HEK293 (cell line): ENCODE measurements at regions not wholly inside any gene's neighbourhood (a gene's known extent, or its start where the extent isn't known, plus 50 kb on each side); places are given as distances from the start of the nearest gene placed in this dataset.

Source experiments
- CTCF ChIA-PET: fragments of 350-600 bp; formaldehyde crosslinking; extraction: SDS; loops from one replicate; lab custom pipeline; 2021; ENCODE audit warnings: antibody characterized with exemption; lab: Yijun Ruan, JAX
- POLR2A ChIA-PET: fragments of 300-600 bp; formaldehyde crosslinking; extraction: SDS; loops from one replicate; lab custom pipeline; 2020; ENCODE audit warnings: antibody characterized with exemption, inconsistent platforms; lab: Yijun Ruan, JAX
- H3K27ac ChIP-seq: fragments of 200-500 bp; sonication (Bioruptor generic); 2 replicates; pipeline ENCODE4 v1.5.1; 2014; ENCODE audit warnings: low read depth, low read length, control low read depth, inconsistent platforms; ENCODE audit errors: extremely low read depth
- H3K36me3 ChIP-seq, 2 experiments: fragments of 200-500 bp in 1 of 2; sonication (Bioruptor generic) in 1 of 2; 1 replicate in 1 of 2; 2 replicates in 1 of 2; pipeline ENCODE4 v1.5.1; 2014 to 2017; ENCODE audit warnings: inconsistent platforms in 2 of 2, low read length in 2 of 2; ENCODE audit not compliant: control insufficient read depth in 2 of 2, insufficient read depth in 1 of 2
- H3K4me1 ChIP-seq: fragments of 200-500 bp; sonication (Bioruptor generic); 2 replicates; pipeline ENCODE4 v1.5.1; 2014; ENCODE audit warnings: mild to moderate bottlenecking, low read length, inconsistent platforms; ENCODE audit not compliant: control insufficient read depth, insufficient read depth
- H3K4me3 ChIP-seq: 2 replicates; pipeline ENCODE4 v1.5.1; 2011; ENCODE audit warnings: low read depth, mild to moderate bottlenecking, control low read depth, low read length, moderate library complexity
- H3K9me3 ChIP-seq: fragments of 200-500 bp; sonication (Bioruptor generic); 2 replicates; pipeline ENCODE4 v1.5.1; 2014; ENCODE audit warnings: low read depth, low read length, inconsistent platforms; ENCODE audit not compliant: control insufficient read depth, insufficient read depth
- GLI4 ChIP-seq: fragments of 450-650 bp; formaldehyde crosslinking; IDR thresholded peaks from 2 replicates; pipeline ENCODE4 v1.5.1; 2016; ENCODE audit warnings: missing biosample characterization, missing genetic modification characterization
- HOXD13 ChIP-seq: sonication (generic); formaldehyde crosslinking; IDR thresholded peaks from 2 replicates; pipeline ENCODE4 v1.8.0; 2022; ENCODE audit warnings: missing genetic modification reagents, borderline replicate concordance
- MYNN ChIP-seq: fragments of 450-650 bp; formaldehyde crosslinking; IDR thresholded peaks from 2 replicates; pipeline ENCODE4 v1.5.1; 2016; ENCODE audit warnings: missing biosample characterization, missing genetic modification characterization, borderline replicate concordance
- SALL2 ChIP-seq: fragments of 450-650 bp; formaldehyde crosslinking; IDR thresholded peaks from 2 replicates; pipeline ENCODE4 v1.5.0; 2017; ENCODE audit warnings: missing biosample characterization, mild to moderate bottlenecking, missing genetic modification characterization, borderline replicate concordance
- SP2 ChIP-seq: fragments of 450-650 bp; formaldehyde crosslinking; IDR thresholded peaks from 2 replicates; pipeline ENCODE4 v1.5.1; 2016; ENCODE audit warnings: missing biosample characterization, missing genetic modification characterization
- YY1 ChIP-seq: fragments of 450-650 bp; formaldehyde crosslinking; IDR thresholded peaks from 2 replicates; pipeline ENCODE4 v1.5.1; 2018; ENCODE audit warnings: missing biosample characterization, missing genetic modification characterization
- ZBTB11 ChIP-seq: fragments of 450-650 bp; formaldehyde crosslinking; conservative IDR thresholded peaks from 2 replicates; pipeline ENCODE4 v1.5.1; 2016; ENCODE audit warnings: low read depth, missing biosample characterization, missing genetic modification characterization
- ZNF138 ChIP-seq: fragments of 450-650 bp; formaldehyde crosslinking; IDR thresholded peaks from 2 replicates; pipeline ENCODE4 v1.5.1; 2016; ENCODE audit warnings: missing biosample characterization, missing genetic modification characterization, borderline replicate concordance
- ZNF23 ChIP-seq: fragments of 450-650 bp; formaldehyde crosslinking; IDR thresholded peaks from 2 replicates; pipeline ENCODE4 v1.5.1; 2016; ENCODE audit warnings: missing biosample characterization, missing genetic modification characterization, borderline replicate concordance
- ZNF354C ChIP-seq: fragments of 450-650 bp; formaldehyde crosslinking; IDR thresholded peaks from 2 replicates; pipeline ENCODE4 v1.5.1; 2016; ENCODE audit warnings: missing biosample characterization, missing genetic modification characterization, low read depth, borderline replicate concordance
- ZNF416 ChIP-seq: fragments of 450-650 bp; formaldehyde crosslinking; IDR thresholded peaks from 2 replicates; pipeline ENCODE4 v1.5.1; 2016; ENCODE audit warnings: missing biosample characterization, missing genetic modification characterization
- ZNF785 ChIP-seq: fragments of 450-650 bp; formaldehyde crosslinking; IDR thresholded peaks from 2 replicates; pipeline ENCODE4 v1.5.1; 2016; ENCODE audit warnings: missing biosample characterization, missing genetic modification characterization
- ZNF792 ChIP-seq: fragments of 450-650 bp; formaldehyde crosslinking; IDR thresholded peaks from 2 replicates; pipeline ENCODE4 v1.5.1; 2016; ENCODE audit warnings: missing biosample characterization, missing genetic modification characterization
- TF ChIP-seq, protein P1 (sequence below): IDR thresholded peaks from 2 replicates; pipeline ENCODE4 v1.6.1; 2011; ENCODE audit warnings: mild to moderate bottlenecking, low read depth, low read length, borderline replicate concordance
- TF ChIP-seq, protein P2 (sequence below): fragments of 450-650 bp; formaldehyde crosslinking; IDR thresholded peaks from 2 replicates; pipeline ENCODE4 v1.5.1; 2016; ENCODE audit warnings: missing biosample characterization, missing genetic modification characterization
- TF ChIP-seq, protein P3 (sequence below): sonication (generic); formaldehyde crosslinking; IDR thresholded peaks from 2 replicates; pipeline ENCODE4 v1.8.1; 2022; ENCODE audit warnings: mild to moderate bottlenecking, moderate library complexity, missing genetic modification reagents
- TF ChIP-seq, protein P4 (sequence below): fragments of 450-650 bp; formaldehyde crosslinking; IDR thresholded peaks from 2 replicates; pipeline ENCODE4 v1.5.1; 2016; ENCODE audit warnings: missing biosample characterization, missing genetic modification characterization

GRCh38 chr3:34504366-34504765 lies 705.9 kb downstream of the PDCD6IP start:
- POLR2A ChIA-PET = no interaction called here
- no peaks in the 10 kb centered on the region for H3K4me1 ChIP-seq
- no peak for TF ChIP-seq MYNN (tag by site-specific recombination)
- TF ChIP-seq ZNF138 = no peak
- no peak for TF ChIP-seq ZBTB11 (tag by site-specific recombination)
- no peak for TF ChIP-seq ZNF785 (tag by site-specific recombination)
- TF ChIP-seq, protein P1, sequence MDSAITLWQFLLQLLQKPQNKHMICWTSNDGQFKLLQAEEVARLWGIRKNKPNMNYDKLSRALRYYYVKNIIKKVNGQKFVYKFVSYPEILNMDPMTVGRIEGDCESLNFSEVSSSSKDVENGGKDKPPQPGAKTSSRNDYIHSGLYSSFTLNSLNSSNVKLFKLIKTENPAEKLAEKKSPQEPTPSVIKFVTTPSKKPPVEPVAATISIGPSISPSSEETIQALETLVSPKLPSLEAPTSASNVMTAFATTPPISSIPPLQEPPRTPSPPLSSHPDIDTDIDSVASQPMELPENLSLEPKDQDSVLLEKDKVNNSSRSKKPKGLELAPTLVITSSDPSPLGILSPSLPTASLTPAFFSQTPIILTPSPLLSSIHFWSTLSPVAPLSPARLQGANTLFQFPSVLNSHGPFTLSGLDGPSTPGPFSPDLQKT = no peak
- TF ChIP-seq YY1 = no peak
- no peak for TF ChIP-seq SP2 (tag by site-specific recombination)
- no peak for TF ChIP-seq ZNF416 (tag by site-specific recombination)
- TF ChIP-seq ZNF23 (tag by site-specific recombination) = no peak
- TF ChIP-seq, protein P2, sequence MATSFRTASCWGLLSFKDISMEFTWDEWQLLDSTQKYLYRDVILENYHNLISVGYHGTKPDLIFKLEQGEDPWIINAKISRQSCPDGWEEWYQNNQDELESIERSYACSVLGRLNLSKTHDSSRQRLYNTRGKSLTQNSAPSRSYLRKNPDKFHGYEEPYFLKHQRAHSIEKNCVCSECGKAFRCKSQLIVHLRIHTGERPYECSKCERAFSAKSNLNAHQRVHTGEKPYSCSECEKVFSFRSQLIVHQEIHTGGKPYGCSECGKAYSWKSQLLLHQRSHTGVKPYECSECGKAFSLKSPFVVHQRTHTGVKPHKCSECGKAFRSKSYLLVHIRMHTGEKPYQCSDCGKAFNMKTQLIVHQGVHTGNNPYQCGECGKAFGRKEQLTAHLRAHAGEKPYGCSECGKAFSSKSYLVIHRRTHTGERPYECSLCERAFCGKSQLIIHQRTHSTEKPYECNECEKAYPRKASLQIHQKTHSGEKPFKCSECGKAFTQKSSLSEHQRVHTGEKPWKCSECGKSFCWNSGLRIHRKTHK = no peak

GRCh38 chr3:34504775-34505174 lies 706.3 kb downstream of the PDCD6IP start:
- H3K27ac ChIP-seq = no peak overlapping the region
- ChIA-PET POLR2A (no interaction called here), CTCF (no interaction called here)
- no peak overlapping the region for H3K4me3 ChIP-seq
- TF ChIP-seq ZNF792 (tag by site-specific recombination) (no peak), ZNF23 (tag by site-specific recombination) (no peak), SALL2 (tag by site-specific recombination) (no peak), HOXD13 (CRISPR knock-in tag) (no peak), GLI4 (no peak), ZBTB11 (tag by site-specific recombination) (no peak), ZNF354C (tag by site-specific recombination) (no peak)
- TF ChIP-seq, protein P3, sequence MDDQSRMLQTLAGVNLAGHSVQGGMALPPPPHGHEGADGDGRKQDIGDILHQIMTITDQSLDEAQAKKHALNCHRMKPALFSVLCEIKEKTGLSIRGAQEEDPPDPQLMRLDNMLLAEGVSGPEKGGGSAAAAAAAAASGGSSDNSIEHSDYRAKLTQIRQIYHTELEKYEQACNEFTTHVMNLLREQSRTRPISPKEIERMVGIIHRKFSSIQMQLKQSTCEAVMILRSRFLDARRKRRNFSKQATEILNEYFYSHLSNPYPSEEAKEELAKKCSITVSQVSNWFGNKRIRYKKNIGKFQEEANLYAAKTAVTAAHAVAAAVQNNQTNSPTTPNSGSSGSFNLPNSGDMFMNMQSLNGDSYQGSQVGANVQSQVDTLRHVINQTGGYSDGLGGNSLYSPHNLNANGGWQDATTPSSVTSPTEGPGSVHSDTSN (CRISPR knock-in tag) = no peak
- TF ChIP-seq, protein P4, sequence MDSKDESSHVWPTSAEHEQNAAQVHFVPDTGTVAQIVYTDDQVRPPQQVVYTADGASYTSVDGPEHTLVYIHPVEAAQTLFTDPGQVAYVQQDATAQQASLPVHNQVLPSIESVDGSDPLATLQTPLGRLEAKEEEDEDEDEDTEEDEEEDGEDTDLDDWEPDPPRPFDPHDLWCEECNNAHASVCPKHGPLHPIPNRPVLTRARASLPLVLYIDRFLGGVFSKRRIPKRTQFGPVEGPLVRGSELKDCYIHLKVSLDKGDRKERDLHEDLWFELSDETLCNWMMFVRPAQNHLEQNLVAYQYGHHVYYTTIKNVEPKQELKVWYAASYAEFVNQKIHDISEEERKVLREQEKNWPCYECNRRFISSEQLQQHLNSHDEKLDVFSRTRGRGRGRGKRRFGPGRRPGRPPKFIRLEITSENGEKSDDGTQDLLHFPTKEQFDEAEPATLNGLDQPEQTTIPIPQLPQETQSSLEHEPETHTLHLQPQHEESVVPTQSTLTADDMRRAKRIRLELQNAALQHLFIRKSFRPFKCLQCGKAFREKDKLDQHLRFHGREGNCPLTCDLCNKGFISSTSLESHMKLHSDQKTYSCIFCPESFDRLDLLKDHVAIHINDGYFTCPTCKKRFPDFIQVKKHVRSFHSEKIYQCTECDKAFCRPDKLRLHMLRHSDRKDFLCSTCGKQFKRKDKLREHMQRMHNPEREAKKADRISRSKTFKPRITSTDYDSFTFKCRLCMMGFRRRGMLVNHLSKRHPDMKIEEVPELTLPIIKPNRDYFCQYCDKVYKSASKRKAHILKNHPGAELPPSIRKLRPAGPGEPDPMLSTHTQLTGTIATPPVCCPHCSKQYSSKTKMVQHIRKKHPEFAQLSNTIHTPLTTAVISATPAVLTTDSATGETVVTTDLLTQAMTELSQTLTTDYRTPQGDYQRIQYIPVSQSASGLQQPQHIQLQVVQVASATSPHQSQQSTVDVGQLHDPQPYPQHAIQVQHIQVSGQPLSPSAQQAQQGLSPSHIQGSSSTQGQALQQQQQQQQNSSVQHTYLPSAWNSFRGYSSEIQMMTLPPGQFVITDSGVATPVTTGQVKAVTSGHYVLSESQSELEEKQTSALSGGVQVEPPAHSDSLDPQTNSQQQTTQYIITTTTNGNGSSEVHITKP (tag by site-specific recombination) = no peak
- no peaks in the 10 kb centered on the region for H3K4me1 ChIP-seq
- no peaks in the 10 kb centered on the region for H3K9me3 ChIP-seq
- H3K36me3 ChIP-seq = no peaks in the 10 kb centered on the region

More at GRCh38 chr3:34504366-34504765, 705.9 kb downstream of the PDCD6IP start:
- CTCF ChIA-PET = no interaction called here
- Histone ChIP-seq H3K36me3 (no peaks in the 10 kb centered on the region), H3K9me3 (no peaks in the 10 kb centered on the region), H3K27ac (no peak overlapping the region), H3K4me3 (no peak overlapping the region)
